IPS DF 6.9 (cell line): ENCODE measurements at regions not wholly inside any gene's neighbourhood (a gene's known extent, or its start where the extent isn't known, plus 50 kb on each side); places are given as distances from the start of the nearest gene placed in this dataset.

ENCODE experiments used
- DNase-seq: peaks from one replicate; pipeline ENCODE4 v3.0.0-alpha.2; 2013; ENCODE audit warnings: low read depth, low spot score
- H3K27ac ChIP-seq: one replicate; pipeline ENCODE4 v1.5.1; 2013; ENCODE audit warnings: low read length, control low read depth
- H3K27me3 ChIP-seq: 2 replicates; pipeline ENCODE4 v1.6.1; 2013; ENCODE audit warnings: mild to moderate bottlenecking, low read length; ENCODE audit not compliant: control insufficient read depth, insufficient read depth
- H3K36me3 ChIP-seq: 2 replicates; pipeline ENCODE4 v1.6.1; 2013; ENCODE audit warnings: low read length; ENCODE audit not compliant: control insufficient read depth, insufficient read depth
- H3K4me1 ChIP-seq: 2 replicates; pipeline ENCODE4 v1.6.1; 2013; ENCODE audit warnings: low read length; ENCODE audit not compliant: control insufficient read depth, insufficient read depth
- H3K4me3 ChIP-seq: 2 replicates; pipeline ENCODE4 v1.5.1; 2013; ENCODE audit warnings: mild to moderate bottlenecking, low read length
- H3K9me3 ChIP-seq: 2 replicates; pipeline ENCODE4 v1.6.1; 2013; ENCODE audit warnings: low read length, inconsistent platforms; ENCODE audit not compliant: control insufficient read depth, insufficient read depth
- WGBS: extraction: QIAGEN DNeasy Blood & Tissue Kit; methylation state at CpG from one replicate; pipeline ENCODE4 v1.1.7; 2013; ENCODE audit warnings: mixed read lengths, missing lambda C conversion rate; ENCODE audit not compliant: insufficient read length, insufficient coverage; 5-methylcytosine and 5-hydroxymethylcytosine counted together

GRCh38 chr10:53115660-53116059 lies 343.1 kb upstream of the MBL2 start:
- no CpG with 5 or more reads among the region's 2 CpGs for WGBS
- no peaks in the 10 kb centered on the region for H3K27me3 ChIP-seq

GRCh38 chr10:53111529-53111928 lies 338.9 kb upstream of the MBL2 start:
- H3K36me3 ChIP-seq: no peaks in the 10 kb centered on the region
- no peak overlapping the region for H3K4me3 ChIP-seq
- no peak overlapping the region for H3K27ac ChIP-seq
- H3K9me3 ChIP-seq: no peaks in the 10 kb centered on the region; the same call in 1 of the 2 replicates
- no peak for DNase-seq
- WGBS: no CpG with 5 or more reads among the region's 5 CpGs
- H3K4me1 ChIP-seq: no peaks in the 10 kb centered on the region
- H3K27me3 ChIP-seq: no peaks in the 10 kb centered on the region

More at GRCh38 chr10:53115660-53116059, 343.1 kb upstream of the MBL2 start:
- Histone ChIP-seq H3K36me3 (no peaks in the 10 kb centered on the region), H3K9me3 (no peaks in the 10 kb centered on the region; the same call in 1 of the 2 replicates), H3K4me3 (no peak overlapping the region), H3K27ac (no peak overlapping the region), H3K4me1 (no peaks in the 10 kb centered on the region)
- no peak for DNase-seq

- H3K9me3 ChIP-seq: no peaks in the 10 kb centered on the region
- H3K36me3 ChIP-seq: no peaks in the 10 kb centered on the region
- no peak for DNase-seq
- H3K27ac ChIP-seq: no peak overlapping the region
- 100% methylated on average over 2 of the region's 2 CpGs for whole genome bisulfite sequencing
- H3K4me1 ChIP-seq: no peaks in the 10 kb centered on the region
- H3K27me3 ChIP-seq: no peaks in the 10 kb centered on the region
- no peak overlapping the region for H3K4me3 ChIP-seq
Measured at GRCh38 chr10:53109320-53109719, 336.7 kb upstream of the MBL2 start.

GRCh38 chr10:53108317-53108934 lies 335.8 kb upstream of the MBL2 start:
- no peaks in the 10 kb centered on the region for H3K4me1 ChIP-seq
- H3K9me3 ChIP-seq: no peaks in the 10 kb centered on the region
- WGBS: no CpG with 5 or more reads among the region's 4 CpGs
- no peak overlapping the region for H3K27ac ChIP-seq
- no peak for DNase-seq
- no peak overlapping the region for H3K4me3 ChIP-seq
- H3K36me3 ChIP-seq: no peaks in the 10 kb centered on the region
- H3K27me3 ChIP-seq: no peaks in the 10 kb centered on the region

- no peak overlapping the region for H3K4me3 ChIP-seq
- no peaks in the 10 kb centered on the region for H3K4me1 ChIP-seq
- H3K9me3 ChIP-seq: no peaks in the 10 kb centered on the region
- DNase-seq: no peak
- H3K36me3 ChIP-seq: no peaks in the 10 kb centered on the region
- H3K27ac ChIP-seq: no peak overlapping the region
- no peaks in the 10 kb centered on the region for H3K27me3 ChIP-seq
- WGBS: no CpG with 5 or more reads among the region's 5 CpGs
Measured at GRCh38 chr10:53107711-53108110, 335.1 kb upstream of the MBL2 start.

GRCh38 chr10:53102424-53102823 lies 329.8 kb upstream of the MBL2 start:
- Histone ChIP-seq H3K27me3 (no peaks in the 10 kb centered on the region), H3K27ac (no peak overlapping the region), H3K4me1 (no peaks in the 10 kb centered on the region), H3K36me3 (no peaks in the 10 kb centered on the region), H3K9me3 (no peaks in the 10 kb centered on the region), H3K4me3 (no peak overlapping the region)
- WGBS: no CpG with 5 or more reads among the region's 4 CpGs
- no peak for DNase-seq

GRCh38 chr10:53093878-53094277 lies 321.3 kb upstream of the MBL2 start:
- WGBS: no CpG with 5 or more reads among the region's 2 CpGs
- H3K27me3 ChIP-seq: no peaks in the 10 kb centered on the region
- no peaks in the 10 kb centered on the region for H3K4me1 ChIP-seq
- H3K27ac ChIP-seq: no peak overlapping the region
- no peaks in the 10 kb centered on the region for H3K9me3 ChIP-seq
- DNase-seq: no peak
- H3K4me3 ChIP-seq: no peak overlapping the region
- no peaks in the 10 kb centered on the region for H3K36me3 ChIP-seq

- DNase-seq: no peak
- Histone ChIP-seq H3K36me3 (no peaks in the 10 kb centered on the region), H3K27ac (no peak overlapping the region), H3K4me3 (no peak overlapping the region), H3K27me3 (no peaks in the 10 kb centered on the region), H3K9me3 (no peaks in the 10 kb centered on the region), H3K4me1 (no peaks in the 10 kb centered on the region)
- WGBS: no CpG with 5 or more reads among the region's 4 CpGs
Measured at GRCh38 chr10:53091574-53091973, 319.0 kb upstream of the MBL2 start.

- H3K9me3 ChIP-seq: no peaks in the 10 kb centered on the region
- no peaks in the 10 kb centered on the region for H3K36me3 ChIP-seq
- no peaks in the 10 kb centered on the region for H3K27me3 ChIP-seq
- H3K4me1 ChIP-seq: no peaks in the 10 kb centered on the region
- no CpG with 5 or more reads among the region's 1 CpG for WGBS
- no peak overlapping the region for H3K4me3 ChIP-seq
- no peak for DNase-seq
- no peak overlapping the region for H3K27ac ChIP-seq
Measured at GRCh38 chr10:53088961-53089360, 316.4 kb upstream of the MBL2 start.

- Histone ChIP-seq H3K4me1 (no peaks in the 10 kb centered on the region), H3K4me3 (no peak overlapping the region), H3K27ac (no peak overlapping the region), H3K9me3 (no peaks in the 10 kb centered on the region), H3K36me3 (no peaks in the 10 kb centered on the region), H3K27me3 (no peaks in the 10 kb centered on the region)
- WGBS: no CpG with 5 or more reads among the region's 3 CpGs
- DNase-seq: no peak
Measured at GRCh38 chr10:53079283-53079682, 306.7 kb upstream of the MBL2 start.

GRCh38 chr10:53076948-53077347 lies 304.4 kb upstream of the MBL2 start:
- Histone ChIP-seq H3K36me3 (no peaks in the 10 kb centered on the region), H3K27ac (no peak overlapping the region), H3K4me1 (no peaks in the 10 kb centered on the region), H3K4me3 (no peak overlapping the region), H3K27me3 (no peaks in the 10 kb centered on the region), H3K9me3 (no peaks in the 10 kb centered on the region)
- no peak for DNase-seq
- no CpG with 5 or more reads among the region's 2 CpGs for WGBS
